NOMO-1 treated with dmso at 0.1 percent for 144 hours (cell line): ENCODE measurements at regions not wholly inside any gene's neighbourhood (a gene's known extent, or its start where the extent isn't known, plus 50 kb on each side); places are given as distances from the start of the nearest gene placed in this dataset.

Experiments
- DNase-seq: peaks from one replicate; lab custom pipeline; 2025; ENCODE audit not compliant: unreplicated experiment; lab: John Stamatoyannopoulos, UW

GRCh38 chr15:37777006-37777405, 157.4 kb upstream of the TMCO5A start:
- no peak for DNase-seq

- DNase-seq = no peak
These were observed 151.2 kb upstream of the TMCO5A start for GRCh38 chr15:37783290-37783689.

- DNase-seq = no peak
These were observed 146.1 kb upstream of the TMCO5A start for GRCh38 chr15:37788330-37788729.

- no peak for DNase-seq
These were observed 145.6 kb upstream of the TMCO5A start for GRCh38 chr15:37788767-37789396.

GRCh38 chr15:37789397-37789786, 145.0 kb upstream of the TMCO5A start:
- DNase-seq = no peak

- DNase-seq = no peak
These were observed 144.6 kb upstream of the TMCO5A start for GRCh38 chr15:37789881-37790280.

GRCh38 chr15:37791693-37792092, 142.7 kb upstream of the TMCO5A start:
- DNase-seq = no peak

- DNase-seq = no peak
These were observed 142.1 kb upstream of the TMCO5A start for GRCh38 chr15:37792351-37792750.

- DNase-seq = no peak
These were observed 140.6 kb upstream of the TMCO5A start for GRCh38 chr15:37793851-37794250.

GRCh38 chr15:37794947-37795346, 139.5 kb upstream of the TMCO5A start:
- no peak for DNase-seq

GRCh38 chr15:37801529-37801928, 132.9 kb upstream of the TMCO5A start:
- DNase-seq = no peak

GRCh38 chr15:37806808-37807207, 127.6 kb upstream of the TMCO5A start:
- no peak for DNase-seq

GRCh38 chr15:37810381-37810780, 124.1 kb upstream of the TMCO5A start:
- no peak for DNase-seq

GRCh38 chr15:37813306-37813705, 121.1 kb upstream of the TMCO5A start:
- no peak for DNase-seq

GRCh38 chr15:37814847-37815515, 119.5 kb upstream of the TMCO5A start:
- DNase-seq = no peak

GRCh38 chr15:37818152-37818677, 116.2 kb upstream of the TMCO5A start:
- DNase-seq = no peak

- DNase-seq = no peak
These were observed 115.2 kb upstream of the TMCO5A start for GRCh38 chr15:37819191-37819590.

- no peak for DNase-seq
These were observed 113.9 kb upstream of the TMCO5A start for GRCh38 chr15:37820380-37821128.

- DNase-seq = no peak
These were observed 110.7 kb upstream of the TMCO5A start for GRCh38 chr15:37823601-37824275.

- DNase-seq = peak; percentile 56
These were observed 109.6 kb upstream of the TMCO5A start for GRCh38 chr15:37824717-37825382.

GRCh38 chr15:37837276-37837675, 97.2 kb upstream of the TMCO5A start:
- no peak for DNase-seq
